HepG2 (cell line): ENCODE measurements at regions not wholly inside any gene's neighbourhood (a gene's known extent, or its start where the extent isn't known, plus 50 kb on each side); places are given as distances from the start of the nearest gene placed in this dataset.

ENCODE experiments used
- ATAC-seq: fragments of 200-7000 bp; cut with Tn5 transposase; 3 replicates; pipeline ENCODE4 v1.9.1; 2020; ENCODE audit warnings: mild to moderate bottlenecking, moderate library complexity
- BruUV-seq: library from RNA; stranded (reverse); fragments of 400-500 nt; replicated peaks from 2 replicates; lab custom pipeline; 2021; lab: Mats Ljungman, UMichigan
- CTCF ChIA-PET: fragments of 300-600 bp; formaldehyde crosslinking; extraction: SDS; loops from one replicate; lab custom pipeline; 2021; ENCODE audit warnings: low total read pairs, inconsistent platforms, low intra/inter-chr PET ratio; lab: Yijun Ruan, JAX
- POLR2A ChIA-PET: fragments of 350-600 bp; sonication (Branson Sonifier 250); formaldehyde crosslinking; loops from one replicate; lab custom pipeline; 2020; ENCODE audit warnings: antibody characterized with exemption, inconsistent platforms; lab: Yijun Ruan, JAX
- DNase-seq: peaks from one replicate; pipeline ENCODE4 v3.0.0-alpha.2; 2015; ENCODE audit warnings: low spot score
- FAIRE-seq: peaks from 3 replicates; lab custom pipeline; 2011; peaks lifted over from hg19 to GRCh38; lab: Jason Lieb, UNC
- H2AFZ ChIP-seq: one replicate; pipeline ENCODE4 v1.6.1; 2011; ENCODE audit warnings: low read length, inconsistent platforms
- H3K27ac ChIP-seq: fragments of 300-600 bp; 3 replicates; pipeline ENCODE4 v1.8.0; 2011; ENCODE audit warnings: mixed run types, mild to moderate bottlenecking, mixed read lengths, low read length, inconsistent platforms; ENCODE audit not compliant: insufficient read depth; ENCODE audit errors: extremely low read length
- H3K27me3 ChIP-seq, 2 experiments: fragments of 200-600 bp in 1 of 2; 2 replicates in 1 of 2; 3 replicates in 1 of 2; pipeline versions ENCODE4 v1.6.0 to v1.8.0; 2011; ENCODE audit warnings: low read length in 2 of 2, mild to moderate bottlenecking in 2 of 2, moderate library complexity in 2 of 2, inconsistent platforms in 1 of 2; ENCODE audit not compliant: insufficient read depth in 2 of 2, control insufficient read depth in 1 of 2
- H3K36me3 ChIP-seq, 2 experiments: fragments of 200-600 bp in 1 of 2; replicated peaks in 1 of 2; 2 replicates in 1 of 2; 3 replicates in 1 of 2; pipeline versions ENCODE4 v1.5.1 to v1.8.0; 2011; ENCODE audit warnings: low read length in 2 of 2, inconsistent platforms in 1 of 2; ENCODE audit not compliant: insufficient read depth in 2 of 2, control insufficient read depth in 1 of 2
- H3K4me1 ChIP-seq: 2 replicates; pipeline ENCODE4 v1.5.1; 2012; ENCODE audit warnings: low read length, inconsistent platforms; ENCODE audit not compliant: insufficient read depth
- H3K4me2 ChIP-seq: 2 replicates; pipeline ENCODE4 v1.6.0; 2011; ENCODE audit warnings: low read depth, low read length, inconsistent platforms
- H3K4me3 ChIP-seq, 3 experiments: fragments of 200-600 bp in 1 of 3; sonication (generic), shearing (Covaris generic) in 1 of 3; replicated peaks in 1 of 3; 2 replicates each; pipeline ENCODE4 v1.5.1; 2011 to 2016; ENCODE audit warnings: low read length in 3 of 3, inconsistent platforms in 2 of 3, low read depth in 2 of 3, mild to moderate bottlenecking in 2 of 3, control low read depth in 1 of 3, mixed read lengths in 1 of 3; ENCODE audit not compliant: insufficient read depth in 1 of 3
- H3K79me2 ChIP-seq: one replicate; pipeline ENCODE4 v1.6.1; 2011; ENCODE audit warnings: low read length, inconsistent platforms; ENCODE audit not compliant: insufficient read depth
- H3K9ac ChIP-seq: 2 replicates; pipeline ENCODE4 v1.6.0; 2011; ENCODE audit warnings: mild to moderate bottlenecking, low read depth, low read length, inconsistent platforms; ENCODE audit not compliant: insufficient read depth
- H3K9me3 ChIP-seq: 2 replicates; pipeline ENCODE4 v1.5.1; 2012; ENCODE audit warnings: mild to moderate bottlenecking, low read length
- H4K20me1 ChIP-seq: 2 replicates; pipeline ENCODE4 v1.6.0; 2011; ENCODE audit warnings: inconsistent platforms, mild to moderate bottlenecking, low read length, moderate library complexity; ENCODE audit not compliant: insufficient read depth
- HDAC6 ChIP-seq: fragments of 200-600 bp; sonication (generic); IDR thresholded peaks from 2 replicates; pipeline ENCODE4 v1.7.0; 2017; ENCODE audit warnings: mild to moderate bottlenecking, antibody characterized with exemption, low read length, low read depth
- MYC ChIP-seq: sonication (generic); formaldehyde crosslinking; IDR thresholded peaks from 2 replicates; pipeline ENCODE4 v1.9.0; 2021; ENCODE audit warnings: missing genetic modification reagents, borderline replicate concordance
- PHF20 ChIP-seq: sonication (generic); formaldehyde crosslinking; IDR thresholded peaks from 2 replicates; pipeline ENCODE4 v1.5.0; 2020; ENCODE audit warnings: mild to moderate bottlenecking, missing genetic modification reagents
- TBL1XR1 ChIP-seq: fragments of 150-350 bp; IDR thresholded peaks from 2 replicates; pipeline ENCODE4 v1.6.1; 2014; ENCODE audit warnings: borderline replicate concordance, low read length; ENCODE audit not compliant: partially characterized antibody
- ZNF124 ChIP-seq: sonication (generic); formaldehyde crosslinking; IDR thresholded peaks from 2 replicates; pipeline ENCODE4 v1.4.0; 2020; ENCODE audit warnings: missing genetic modification reagents
- ZNF446 ChIP-seq: sonication (generic); formaldehyde crosslinking; IDR thresholded peaks from 2 replicates; pipeline ENCODE4 v1.5.0; 2020; ENCODE audit warnings: mild to moderate bottlenecking, missing genetic modification reagents
- in situ Hi-C: cut with HindIII; loops from 2 replicates; pipeline ENCODE4 v1.10.0; 2017; ENCODE audit warnings: low pct_unique_long_range_greater_than_20kb; ENCODE audit not compliant: extremely low pct_ligation_motif_present
- intact Hi-C: fragments of 100-400 bp; cut with micrococcal nuclease; formaldehyde crosslinking; loops from one replicate; pipeline ENCODE4 v1.10.0; 2022; ENCODE audit not compliant: unreplicated experiment
- TF ChIP-seq, protein P1 (sequence below): sonication (generic); formaldehyde crosslinking; IDR thresholded peaks from 2 replicates; pipeline ENCODE4 v1.5.0; 2020; ENCODE audit warnings: mild to moderate bottlenecking, missing genetic modification reagents

DNA sequence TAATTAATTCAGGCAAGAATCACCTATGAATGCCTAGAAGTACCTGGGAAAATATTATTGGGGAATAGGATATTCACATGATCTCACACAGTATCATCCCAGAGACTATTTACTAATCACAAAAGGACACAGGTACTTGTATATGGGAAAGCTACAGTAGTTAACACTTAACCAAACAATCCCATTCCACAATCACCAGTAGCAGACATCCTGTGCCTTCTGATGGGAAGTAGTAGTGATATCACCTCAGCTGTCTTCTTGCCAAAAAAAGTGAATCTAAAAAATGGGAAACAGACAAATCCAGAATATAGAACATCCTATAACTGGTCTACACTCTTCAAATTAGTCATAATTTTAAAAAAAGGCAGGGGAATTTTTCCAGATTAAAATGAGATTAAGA, 75.6 kb upstream of the CCDC150 start:
- no peaks in the 10 kb centered on the region for H3K36me3 ChIP-seq
- H3K4me1 ChIP-seq, result no peaks in the 10 kb centered on the region
- H3K4me2 ChIP-seq, result no peak overlapping the region
- no peak overlapping the region for H3K4me3 ChIP-seq
- in situ Hi-C loops, result no loop called here
- no peak overlapping the region for H3K9ac ChIP-seq
- BruUV-seq, result no TSS peak
- no peaks in the 10 kb centered on the region for H3K79me2 ChIP-seq
- ATAC-seq, result no peak
- H4K20me1 ChIP-seq, result no peaks in the 10 kb centered on the region
- DNase-seq, result no peak
- no peak for FAIRE-seq
- CTCF ChIA-PET, result no interaction called here
- POLR2A ChIA-PET, result no interaction called here
- no peak overlapping the region for H2AFZ ChIP-seq
- H3K9me3 ChIP-seq, result peaks cover 11% of the 10 kb centered on the region; the same call in 1 of the 2 replicates
- no peak for TF ChIP-seq TBL1XR1
- TF ChIP-seq ZNF124 (CRISPR knock-in tag), result no peak
- no peak for TF ChIP-seq HDAC6
- TF ChIP-seq ZNF446, result no peak
- no peak for TF ChIP-seq MYC (CRISPR knock-in tag)
- TF ChIP-seq, protein P1, sequence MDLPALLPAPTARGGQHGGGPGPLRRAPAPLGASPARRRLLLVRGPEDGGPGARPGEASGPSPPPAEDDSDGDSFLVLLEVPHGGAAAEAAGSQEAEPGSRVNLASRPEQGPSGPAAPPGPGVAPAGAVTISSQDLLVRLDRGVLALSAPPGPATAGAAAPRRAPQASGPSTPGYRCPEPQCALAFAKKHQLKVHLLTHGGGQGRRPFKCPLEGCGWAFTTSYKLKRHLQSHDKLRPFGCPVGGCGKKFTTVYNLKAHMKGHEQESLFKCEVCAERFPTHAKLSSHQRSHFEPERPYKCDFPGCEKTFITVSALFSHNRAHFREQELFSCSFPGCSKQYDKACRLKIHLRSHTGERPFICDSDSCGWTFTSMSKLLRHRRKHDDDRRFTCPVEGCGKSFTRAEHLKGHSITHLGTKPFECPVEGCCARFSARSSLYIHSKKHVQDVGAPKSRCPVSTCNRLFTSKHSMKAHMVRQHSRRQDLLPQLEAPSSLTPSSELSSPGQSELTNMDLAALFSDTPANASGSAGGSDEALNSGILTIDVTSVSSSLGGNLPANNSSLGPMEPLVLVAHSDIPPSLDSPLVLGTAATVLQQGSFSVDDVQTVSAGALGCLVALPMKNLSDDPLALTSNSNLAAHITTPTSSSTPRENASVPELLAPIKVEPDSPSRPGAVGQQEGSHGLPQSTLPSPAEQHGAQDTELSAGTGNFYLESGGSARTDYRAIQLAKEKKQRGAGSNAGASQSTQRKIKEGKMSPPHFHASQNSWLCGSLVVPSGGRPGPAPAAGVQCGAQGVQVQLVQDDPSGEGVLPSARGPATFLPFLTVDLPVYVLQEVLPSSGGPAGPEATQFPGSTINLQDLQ, result no peak
- TF ChIP-seq PHF20, result no peak
- H3K27me3 ChIP-seq, result no peaks in the 10 kb centered on the region; a peak in 2 of 5 replicates
- intact Hi-C loops, result no loop called here
- H3K27ac ChIP-seq, result no peak overlapping the region
